Upper lobe of left lung (tissue), 6 donors: ENCODE measurements at regions not wholly inside any gene's neighbourhood (a gene's known extent, or its start where the extent isn't known, plus 50 kb on each side); places are given as distances from the start of the nearest gene placed in this dataset.

ENCODE experiments used
- ATAC-seq, 2 donors: fragments of 200-7000 bp; cut with Tn5 transposase; one replicate each; pipeline ENCODE4 v1.9.1; 2022; ENCODE audit warnings: mild to moderate bottlenecking in 2 of 2, moderate library complexity in 2 of 2; ENCODE audit not compliant: low FRiP score in 2 of 2
- DNase-seq, 2 donors: peaks; one replicate each; pipeline ENCODE4 v3.0.0-alpha.2; 2019 to 2020
- H3K27ac ChIP-seq, 4 donors: fragments of 200-600 bp; sonication (generic); one replicate each; pipeline ENCODE4 v1.5.1; 2016 to 2019
- H3K27me3 ChIP-seq, 4 donors: fragments of 200-600 bp; sonication (generic); one replicate each; pipeline ENCODE4 v1.5.1; 2017 to 2019
- H3K36me3 ChIP-seq, 4 donors: fragments of 200-600 bp; sonication (generic); one replicate each; pipeline ENCODE4 v1.5.1; 2016 to 2019
- H3K4me1 ChIP-seq, 4 donors: fragments of 200-600 bp; sonication (generic); one replicate each; pipeline ENCODE4 v1.5.1; 2018 to 2019
- H3K4me3 ChIP-seq, 4 donors: fragments of 200-600 bp; sonication (generic); one replicate each; pipeline ENCODE4 v1.5.1; 2017 to 2019; ENCODE audit warnings: mild to moderate bottlenecking in 2 of 4, moderate library complexity in 1 of 4
- H3K9me3 ChIP-seq, 4 donors: fragments of 200-600 bp; sonication (generic); one replicate each; pipeline ENCODE4 v1.5.1; 2018 to 2019
- CTCF ChIP-seq, 6 experiments: fragments of 450-650 bp in 4 of 6; fragments of 200-600 bp in 2 of 6; sonication (generic) in 2 of 6; IDR thresholded peaks; one replicate each; pipeline ENCODE4 v1.5.1; 2016 to 2019; ENCODE audit warnings: antibody characterized with exemption in 6 of 6
- EP300 ChIP-seq, 4 donors: sonication (generic); formaldehyde crosslinking; IDR thresholded peaks; one replicate each; pipeline ENCODE4 v1.5.1; 2017; ENCODE audit warnings: antibody characterized with exemption in 4 of 4, control low read depth in 2 of 4
- POLR2A ChIP-seq, 4 donors: fragments of 450-650 bp; IDR thresholded peaks; one replicate each; pipeline ENCODE4 v1.5.1; 2016 to 2017; ENCODE audit warnings: antibody characterized with exemption in 4 of 4, mild to moderate bottlenecking in 2 of 4
- POLR2AphosphoS5 ChIP-seq, 2 donors: sonication (generic); formaldehyde crosslinking; IDR thresholded peaks; one replicate each; pipeline ENCODE4 v1.5.1; 2017; ENCODE audit warnings: antibody characterized with exemption in 2 of 2
- WGBS, 2 donors: methylation state at CpG; one replicate each; pipeline ENCODE4 v1.1.5; 2017 to 2018; 5-methylcytosine and 5-hydroxymethylcytosine counted together
- donor health status: DM: no; HTN: no; CAD: no; lungs with moderate emphysema.
- donor health status: DM: no; HTN: yes; CAD: no; lungs with severe emphysema.

DNA sequence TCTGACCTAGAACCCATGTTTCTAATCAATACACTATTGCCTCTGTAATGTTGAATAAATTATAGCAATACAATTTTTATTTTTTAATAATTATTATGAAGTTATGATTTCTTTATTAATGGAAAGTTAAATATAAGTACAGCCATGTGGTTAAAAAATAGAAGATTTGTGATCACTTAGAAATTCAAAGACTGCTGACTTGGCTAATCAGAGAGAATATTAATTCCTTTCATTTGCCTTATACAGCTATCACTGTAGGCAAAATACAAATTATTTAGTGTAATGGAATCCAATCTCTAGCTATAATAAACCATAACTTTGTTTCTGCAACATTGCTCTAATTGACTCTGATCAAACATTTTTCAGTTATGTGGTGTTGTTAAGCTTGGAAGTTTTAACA, 255.0 kb upstream of the TAS2R1 start:
- H3K36me3 ChIP-seq, result no peaks in the 10 kb centered on the region
- TF ChIP-seq CTCF (IDR thresholded peaks at IDR 0.05), result no peak
- no peak for TF ChIP-seq POLR2A (IDR thresholded peaks at IDR 0.05)
- TF ChIP-seq POLR2AphosphoS5 (IDR thresholded peaks at IDR 0.05), result no peak
- no peak for TF ChIP-seq EP300 (IDR thresholded peaks at IDR 0.05)
- peaks cover 0 to 10% (median 7%) of the 10 kb centered on the region in 4 donors for H3K9me3 ChIP-seq
- H3K27ac ChIP-seq, result no peak overlapping the region
- no peaks in the 10 kb centered on the region for H3K27me3 ChIP-seq
- no peak for ATAC-seq
- H3K4me1 ChIP-seq, result no peaks in the 10 kb centered on the region
- no peak overlapping the region for H3K4me3 ChIP-seq
- no peak for DNase-seq

GRCh38 chr5:9878206-9878605, 248.1 kb upstream of the TAS2R1 start:
- H3K27me3 ChIP-seq, result no peaks in the 10 kb centered on the region
- H3K4me1 ChIP-seq, result no peaks in the 10 kb centered on the region
- no peaks in the 10 kb centered on the region for H3K36me3 ChIP-seq
- no peak for DNase-seq
- TF ChIP-seq POLR2A (IDR thresholded peaks at IDR 0.05) (no peak), EP300 (IDR thresholded peaks at IDR 0.05) (no peak), CTCF (IDR thresholded peaks at IDR 0.05) (no peak), POLR2AphosphoS5 (IDR thresholded peaks at IDR 0.05) (no peak)
- H3K27ac ChIP-seq, result no peak overlapping the region
- no peak overlapping the region for H3K4me3 ChIP-seq
- WGBS, 2 donors, result 68 to 73% methylated on average over 5 of the region's 5 CpGs
- no peak for ATAC-seq
- peaks cover 0 to 10% (median 7%) of the 10 kb centered on the region in 4 donors for H3K9me3 ChIP-seq

DNA sequence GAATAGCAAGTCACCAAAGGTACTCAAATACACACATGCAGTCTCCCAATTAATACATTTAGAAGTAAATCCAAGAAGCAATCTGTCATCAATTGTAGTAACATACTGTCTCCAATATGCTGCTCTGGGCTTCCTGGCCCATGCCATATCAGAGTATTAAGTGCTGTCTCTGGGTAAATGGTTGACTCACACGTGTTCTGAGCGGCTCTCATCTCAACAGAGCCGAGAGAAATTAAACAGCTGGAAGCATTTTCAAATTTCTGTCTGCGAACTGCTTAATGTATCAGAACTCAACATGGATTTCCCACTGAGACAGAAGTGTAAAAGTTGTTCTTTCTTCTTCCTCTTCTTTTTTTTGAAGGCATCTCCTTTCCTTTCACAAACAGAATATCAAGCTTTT, 247.3 kb upstream of the TAS2R1 start:
- Histone ChIP-seq H3K4me3 (no peak overlapping the region), H3K36me3 (no peaks in the 10 kb centered on the region), H3K4me1 (no peaks in the 10 kb centered on the region), H3K27me3 (no peaks in the 10 kb centered on the region), H3K9me3 (peaks cover 0 to 10% (median 7%) of the 10 kb centered on the region in 4 donors), H3K27ac (no peak overlapping the region)
- DNase-seq (no peak), ATAC-seq (no peak)
- 57 to 77% methylated on average over 4 of the region's 4 CpGs for WGBS, 2 donors
- TF ChIP-seq POLR2AphosphoS5 (IDR thresholded peaks at IDR 0.05) (no peak), EP300 (IDR thresholded peaks at IDR 0.05) (no peak), POLR2A (IDR thresholded peaks at IDR 0.05) (no peak), CTCF (IDR thresholded peaks at IDR 0.05) (no peak)

DNA sequence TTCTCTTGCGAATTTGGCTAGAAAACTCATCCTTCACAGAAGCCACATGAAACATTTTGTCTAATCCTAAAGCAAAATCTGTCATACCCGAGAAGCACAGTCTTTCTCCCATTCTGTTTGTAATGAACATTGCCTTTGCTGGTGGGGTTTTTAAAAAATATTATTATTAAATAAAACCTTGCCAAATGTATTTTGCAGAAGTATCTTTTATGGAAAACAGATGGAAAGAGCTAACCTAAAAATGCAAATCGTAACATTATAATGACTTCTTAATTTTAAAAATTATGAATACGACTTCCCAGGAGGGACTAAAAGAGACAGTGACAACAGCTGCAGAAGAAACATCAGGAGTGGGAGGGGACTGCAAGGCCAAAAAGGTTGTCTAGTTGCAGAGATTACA, 246.3 kb upstream of the TAS2R1 start:
- no peaks in the 10 kb centered on the region for H3K27me3 ChIP-seq
- no peak overlapping the region for H3K4me3 ChIP-seq
- DNase-seq, result no peak
- no peaks in the 10 kb centered on the region for H3K36me3 ChIP-seq
- WGBS, 2 donors, result 83 to 92% methylated on average over 4 of the region's 4 CpGs
- no peak overlapping the region for H3K27ac ChIP-seq
- TF ChIP-seq POLR2AphosphoS5 (IDR thresholded peaks at IDR 0.05) (no peak), CTCF (IDR thresholded peaks at IDR 0.05) (no peak), EP300 (IDR thresholded peaks at IDR 0.05) (no peak), POLR2A (IDR thresholded peaks at IDR 0.05) (no peak)
- ATAC-seq, result no peak
- peaks cover 0 to 8% (median 4%) of the 10 kb centered on the region in 4 donors for H3K9me3 ChIP-seq
- no peaks in the 10 kb centered on the region for H3K4me1 ChIP-seq

DNA sequence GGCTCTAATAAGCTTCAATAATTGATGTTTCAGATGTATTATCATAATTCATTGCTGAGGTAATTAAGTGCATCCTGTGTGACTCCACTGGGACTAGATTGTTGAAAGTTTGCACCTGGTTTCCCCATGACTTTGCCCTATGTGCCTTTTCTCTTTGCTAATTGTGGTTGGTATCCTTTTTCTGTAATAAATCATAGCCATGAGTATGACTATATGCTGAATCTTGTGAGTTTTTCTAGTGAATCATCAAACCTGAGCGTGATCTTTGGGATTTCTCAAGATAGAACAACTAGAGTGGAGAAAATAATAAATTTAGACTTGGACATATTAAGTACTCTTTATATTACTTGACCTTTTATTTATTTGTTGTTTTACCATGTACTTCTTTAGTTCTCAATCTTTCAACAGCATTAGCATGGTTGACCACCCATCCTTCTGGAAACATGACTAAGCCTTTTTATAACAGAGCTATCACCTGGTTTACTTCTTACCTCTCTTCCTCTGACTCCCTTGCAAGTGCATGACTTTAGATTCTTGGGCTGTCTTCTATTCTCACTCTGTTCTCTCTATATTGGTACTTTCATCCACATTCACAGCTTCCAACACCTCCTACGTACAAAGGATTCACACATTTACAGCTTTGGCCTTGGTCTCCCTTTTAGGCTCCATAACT, 239.6 kb upstream of the TAS2R1 start:
- no peaks in the 10 kb centered on the region for H3K27me3 ChIP-seq
- H3K4me1 ChIP-seq, result no peaks in the 10 kb centered on the region
- H3K4me3 ChIP-seq, result no peak overlapping the region
- H3K27ac ChIP-seq, result no peak overlapping the region
- TF ChIP-seq POLR2AphosphoS5 (IDR thresholded peaks at IDR 0.05), result no peak
- no peak for TF ChIP-seq EP300 (IDR thresholded peaks at IDR 0.05)
- no peak for TF ChIP-seq CTCF (IDR thresholded peaks at IDR 0.05)
- no peak for TF ChIP-seq POLR2A (IDR thresholded peaks at IDR 0.05)
- no peak for DNase-seq
- WGBS, 2 donors, result 72 to 76% methylated on average over 2 of the region's 2 CpGs
- no peaks in the 10 kb centered on the region for H3K36me3 ChIP-seq
- ATAC-seq, result no peak
- peaks cover 4 to 19% (median 8%) of the 10 kb centered on the region in 4 donors for H3K9me3 ChIP-seq
